ENCODE measurements at regions not wholly inside any gene's neighbourhood (a gene's known extent, or its start where the extent isn't known, plus 50 kb on each side); places are given as distances from the start of the nearest gene placed in this dataset.
"Not testable (repeated sequence)": the region's sequence is repeated elsewhere in the genome, so short reads cannot be mapped to it uniquely, and the experiment has no call there.

GRCh38 chr1:147348592-147348991, 106.1 kb downstream of the CHD1L start:
- TF ChIP-seq, protein P1, sequence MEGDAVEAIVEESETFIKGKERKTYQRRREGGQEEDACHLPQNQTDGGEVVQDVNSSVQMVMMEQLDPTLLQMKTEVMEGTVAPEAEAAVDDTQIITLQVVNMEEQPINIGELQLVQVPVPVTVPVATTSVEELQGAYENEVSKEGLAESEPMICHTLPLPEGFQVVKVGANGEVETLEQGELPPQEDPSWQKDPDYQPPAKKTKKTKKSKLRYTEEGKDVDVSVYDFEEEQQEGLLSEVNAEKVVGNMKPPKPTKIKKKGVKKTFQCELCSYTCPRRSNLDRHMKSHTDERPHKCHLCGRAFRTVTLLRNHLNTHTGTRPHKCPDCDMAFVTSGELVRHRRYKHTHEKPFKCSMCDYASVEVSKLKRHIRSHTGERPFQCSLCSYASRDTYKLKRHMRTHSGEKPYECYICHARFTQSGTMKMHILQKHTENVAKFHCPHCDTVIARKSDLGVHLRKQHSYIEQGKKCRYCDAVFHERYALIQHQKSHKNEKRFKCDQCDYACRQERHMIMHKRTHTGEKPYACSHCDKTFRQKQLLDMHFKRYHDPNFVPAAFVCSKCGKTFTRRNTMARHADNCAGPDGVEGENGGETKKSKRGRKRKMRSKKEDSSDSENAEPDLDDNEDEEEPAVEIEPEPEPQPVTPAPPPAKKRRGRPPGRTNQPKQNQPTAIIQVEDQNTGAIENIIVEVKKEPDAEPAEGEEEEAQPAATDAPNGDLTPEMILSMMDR (IDR thresholded peaks at IDR 0.05), result not testable (repeated sequence)
- not testable (repeated sequence) for TF ChIP-seq EP300, POLR2AphosphoS5 (IDR thresholded peaks at IDR 0.05)

All from upper lobe of left lung (tissue), 4 donors.